ENCODE measurements at regions not wholly inside any gene's neighbourhood (a gene's known extent, or its start where the extent isn't known, plus 50 kb on each side); places are given as distances from the start of the nearest gene placed in this dataset.

DNA sequence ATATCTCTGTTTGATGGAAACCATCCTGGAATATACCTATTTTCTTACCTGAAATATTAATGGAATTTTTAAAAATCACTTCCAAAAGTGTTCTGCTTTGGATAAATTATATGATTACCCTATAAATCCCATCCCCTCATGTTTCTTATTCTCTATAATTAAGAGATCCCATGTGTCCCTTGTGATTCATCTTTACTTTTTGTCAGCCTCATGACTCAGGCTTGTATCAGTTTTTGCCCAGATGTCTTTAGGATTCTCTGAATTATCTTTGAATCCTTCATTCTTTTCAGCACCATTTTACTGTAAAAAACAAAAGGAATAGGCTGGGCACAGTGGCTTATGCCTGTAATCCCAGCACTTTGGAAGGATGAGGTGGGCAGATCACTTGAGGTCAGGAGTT lies 804.5 kb upstream of the CITED2 start:
- TF ChIP-seq POLR2A (IDR thresholded peaks at IDR 0.05), result no peak
- TF ChIP-seq, protein P1, sequence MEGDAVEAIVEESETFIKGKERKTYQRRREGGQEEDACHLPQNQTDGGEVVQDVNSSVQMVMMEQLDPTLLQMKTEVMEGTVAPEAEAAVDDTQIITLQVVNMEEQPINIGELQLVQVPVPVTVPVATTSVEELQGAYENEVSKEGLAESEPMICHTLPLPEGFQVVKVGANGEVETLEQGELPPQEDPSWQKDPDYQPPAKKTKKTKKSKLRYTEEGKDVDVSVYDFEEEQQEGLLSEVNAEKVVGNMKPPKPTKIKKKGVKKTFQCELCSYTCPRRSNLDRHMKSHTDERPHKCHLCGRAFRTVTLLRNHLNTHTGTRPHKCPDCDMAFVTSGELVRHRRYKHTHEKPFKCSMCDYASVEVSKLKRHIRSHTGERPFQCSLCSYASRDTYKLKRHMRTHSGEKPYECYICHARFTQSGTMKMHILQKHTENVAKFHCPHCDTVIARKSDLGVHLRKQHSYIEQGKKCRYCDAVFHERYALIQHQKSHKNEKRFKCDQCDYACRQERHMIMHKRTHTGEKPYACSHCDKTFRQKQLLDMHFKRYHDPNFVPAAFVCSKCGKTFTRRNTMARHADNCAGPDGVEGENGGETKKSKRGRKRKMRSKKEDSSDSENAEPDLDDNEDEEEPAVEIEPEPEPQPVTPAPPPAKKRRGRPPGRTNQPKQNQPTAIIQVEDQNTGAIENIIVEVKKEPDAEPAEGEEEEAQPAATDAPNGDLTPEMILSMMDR (IDR thresholded peaks at IDR 0.05), result no peak
- intact Hi-C loops (cut with DNase I), result no loop called here
- no peak for ATAC-seq

DNA sequence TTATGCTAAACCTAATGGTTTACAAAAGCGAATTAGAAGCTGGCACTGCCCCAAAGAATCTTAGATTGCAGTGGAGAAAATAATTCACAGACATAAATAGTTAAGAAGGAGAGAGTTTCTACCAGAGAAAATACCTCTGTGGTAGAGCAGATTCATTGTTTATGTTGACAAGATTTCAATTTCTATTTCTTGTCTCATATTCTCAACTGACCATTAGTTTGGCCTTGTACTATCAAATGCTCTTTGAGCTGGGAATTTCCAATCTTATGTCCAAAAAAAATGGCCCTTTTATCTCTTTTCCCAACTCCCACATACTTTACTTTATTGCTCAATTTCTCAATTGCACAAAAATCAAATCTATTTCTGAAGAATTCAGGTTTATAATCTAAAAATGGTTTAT lies 804.1 kb upstream of the CITED2 start:
- intact Hi-C loops (cut with DNase I), result no loop called here
- ATAC-seq, result no peak
- 77 to 83% (median 80%) methylated on average over 1 of the region's 1 CpG for WGBS, 4 donors
- Histone ChIP-seq H3K36me3 (no peaks in the 10 kb centered on the region), H3K4me3 (no peak overlapping the region), H3K27ac (no peak overlapping the region), H3K27me3 (no peaks in the 10 kb centered on the region), H3K4me1 (peaks cover 0 to 4% (median 0%) of the 10 kb centered on the region in 12 donors), H3K9me3 (no peaks in the 10 kb centered on the region)
- TF ChIP-seq POLR2A (IDR thresholded peaks at IDR 0.05), result no peak
- TF ChIP-seq, protein P1 (IDR thresholded peaks at IDR 0.05), result no peak
- DNase-seq, result no peak

More for the DNA sequence above, 804.5 kb upstream of the CITED2 start:
- H3K4me1 ChIP-seq, result peaks cover 0 to 4% (median 0%) of the 10 kb centered on the region in 12 donors
- no peak overlapping the region for H3K27ac ChIP-seq
- no peak for DNase-seq
- no peaks in the 10 kb centered on the region for H3K9me3 ChIP-seq
- H3K36me3 ChIP-seq, result no peaks in the 10 kb centered on the region
- H3K27me3 ChIP-seq, result no peaks in the 10 kb centered on the region
- no peak overlapping the region for H3K4me3 ChIP-seq

DNA sequence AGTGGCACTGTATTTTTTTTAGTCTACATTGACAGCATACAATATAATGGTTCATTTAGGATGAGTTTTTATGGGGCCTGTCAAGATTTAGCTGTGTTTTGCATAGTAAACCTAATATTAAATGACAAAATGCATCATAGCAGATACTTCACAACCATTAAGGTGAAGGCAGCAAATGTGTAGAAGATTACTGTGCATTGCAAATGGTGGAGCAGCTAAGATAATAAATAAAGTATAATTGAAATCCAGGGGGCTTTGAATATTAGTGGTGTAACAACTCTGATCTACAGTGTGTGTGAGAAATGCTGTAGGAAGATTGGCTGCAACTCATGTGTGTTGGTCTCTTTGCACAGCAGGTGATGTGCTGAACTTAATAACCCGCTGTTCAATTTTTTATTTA lies 801.9 kb upstream of the CITED2 start:
- Histone ChIP-seq H3K4me1 (peaks cover 0 to 4% (median 0%) of the 10 kb centered on the region in 12 donors), H3K27me3 (no peaks in the 10 kb centered on the region), H3K4me3 (no peak overlapping the region), H3K9me3 (peaks cover 0 to 4% (median 0%) of the 10 kb centered on the region in 12 donors), H3K27ac (no peak overlapping the region), H3K36me3 (no peaks in the 10 kb centered on the region)
- DNase-seq, result no peak
- TF ChIP-seq, protein P1 (IDR thresholded peaks at IDR 0.05), result no peak
- TF ChIP-seq POLR2A (IDR thresholded peaks at IDR 0.05), result no peak
- WGBS, 4 donors, result 93 to 99% (median 95%) methylated on average over 1 of the region's 1 CpG
- intact Hi-C loops (cut with DNase I), result no loop called here
- ATAC-seq, result no peak

DNA sequence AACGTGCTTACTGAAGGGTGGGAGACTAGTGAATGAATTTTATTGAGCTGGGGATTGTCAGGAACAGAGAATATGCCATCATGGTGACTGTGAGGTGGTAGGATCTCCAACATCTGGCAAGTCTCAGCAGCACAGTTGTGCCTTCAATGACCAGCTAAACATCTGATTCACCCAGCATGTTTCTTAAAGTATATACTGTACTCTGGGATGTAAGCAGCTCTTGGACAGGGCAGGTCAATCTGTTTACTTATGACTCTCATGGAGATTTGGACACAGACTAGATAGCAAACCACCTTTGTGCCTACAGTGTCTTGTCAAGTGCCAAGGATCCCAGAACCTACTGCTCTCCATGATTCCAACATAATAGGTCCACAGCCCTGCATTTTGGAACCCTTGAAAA lies 801.0 kb upstream of the CITED2 start:
- intact Hi-C loops (cut with DNase I), result no loop called here
- Histone ChIP-seq H3K4me1 (peaks cover 0 to 4% (median 0%) of the 10 kb centered on the region in 12 donors), H3K4me3 (no peak overlapping the region), H3K27me3 (no peaks in the 10 kb centered on the region), H3K27ac (no peak overlapping the region), H3K36me3 (no peaks in the 10 kb centered on the region), H3K9me3 (peaks cover 0 to 4% (median 0%) of the 10 kb centered on the region in 12 donors)
- TF ChIP-seq, protein P1 (IDR thresholded peaks at IDR 0.05), result no peak
- no peak for TF ChIP-seq POLR2A (IDR thresholded peaks at IDR 0.05)
- DNase-seq (no peak), ATAC-seq (no peak)
- 91 to 100% (median 93%) methylated on average over 1 of the region's 1 CpG for WGBS, 4 donors

Measured in heart left ventricle (tissue), 16 donors.